ENCODE measurements at regions not wholly inside any gene's neighbourhood (a gene's known extent, or its start where the extent isn't known, plus 50 kb on each side); places are given as distances from the start of the nearest gene placed in this dataset.

DNA sequence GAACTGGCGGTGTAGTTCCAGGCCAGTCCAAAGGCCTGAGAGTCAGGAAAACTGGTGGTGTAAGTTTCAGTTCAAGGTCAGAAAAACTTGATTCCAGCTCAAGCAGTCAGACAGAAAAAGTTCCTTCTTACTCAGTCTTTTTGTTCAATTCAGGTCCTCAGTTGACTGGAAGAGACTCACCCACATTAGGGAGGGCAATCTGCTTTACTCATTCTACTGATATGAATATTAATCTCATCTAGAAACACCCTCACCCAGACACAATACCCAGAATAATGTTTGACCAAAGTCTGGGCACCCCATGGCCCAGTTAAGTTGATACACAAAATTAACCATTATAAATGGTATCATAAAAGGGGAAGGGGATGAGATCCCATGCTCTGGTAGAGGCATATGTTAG lies 50.1 kb upstream of the LTA4H start:
- ChIA-PET CTCF (no interaction called here), POLR2A (ENCODE audit: unreplicated experiment) (no interaction called here)
- Histone ChIP-seq H3K18ac (ENCODE audit: low read depth, low read length) (no peak overlapping the region), H2AFZ (replicated peaks; ENCODE audit: low read length, poor library complexity) (no peak overlapping the region), H3K4me1 (ENCODE audit: control insufficient read depth, insufficient read depth, low read length) (0 out of 2 replicates have a peak, but pooled peaks cover 2% of the 10 kb centered on the region), H3K9ac (ENCODE audit: low read depth, low read length) (no peak overlapping the region), H2BK20ac (ENCODE audit: low read depth, low read length) (no peak overlapping the region), H3K27me3 (ENCODE audit: control insufficient read depth, insufficient read depth, low read length) (no peaks in the 10 kb centered on the region; the same call in 1 of the 2 replicates), H2AK9ac (replicated peaks; ENCODE audit: low read depth, low read length, poor library complexity) (no peak overlapping the region), H4K8ac (ENCODE audit: low read depth in 2 of 2, low read length in 2 of 2) (no peak overlapping the region), H3K4me3 (ENCODE audit: insufficient read depth, low read depth, low read length) (no peak overlapping the region), H4K5ac (ENCODE audit: low read depth, low read length) (no peak overlapping the region), H3K56ac (ENCODE audit: extremely low read depth, insufficient read depth, low read length) (no peak overlapping the region), H3K36me3 (ENCODE audit: control insufficient read depth, insufficient read depth, low read length) (no peaks in the 10 kb centered on the region), H3K79me1 (ENCODE audit: low read depth in 1 of 2, low read length in 2 of 2) (no peaks in the 10 kb centered on the region), H3K23ac (ENCODE audit: low read depth, low read length) (no peak overlapping the region), H2BK5ac (ENCODE audit: low read depth, low read length, poor library complexity, severe bottlenecking) (no peak overlapping the region), H2BK15ac (ENCODE audit: low read depth, low read length) (no peak overlapping the region), H3K27ac (ENCODE audit: insufficient read depth, low read length) (no peak overlapping the region), H3K9me1 (ENCODE audit: insufficient read depth, low read length) (no peaks in the 10 kb centered on the region), H3K4ac (ENCODE audit: low read depth, low read length) (no peak overlapping the region), H3K14ac (replicated peaks; ENCODE audit: low read depth, low read length) (no peak overlapping the region), H3K4me2 (ENCODE audit: low read depth, low read length) (no peak overlapping the region), H2BK120ac (ENCODE audit: low read depth, low read length) (no peak overlapping the region), H3K9me3 (ENCODE audit: control insufficient read depth, insufficient read depth, low read length) (peaks cover 2% of the 10 kb centered on the region; the same call in 1 of the 2 replicates), H2AK5ac (ENCODE audit: low read depth, low read length) (no peak overlapping the region), H4K20me1 (ENCODE audit: insufficient read depth, low read length) (no peaks in the 10 kb centered on the region), H4K91ac (ENCODE audit: insufficient read depth, low read depth, low read length) (no peak overlapping the region)
- ATAC-seq (ENCODE audit: low read depth) (no peak), DNase-seq (no peak)
- TF ChIP-seq MAZ (IDR thresholded peaks at IDR 0.05; ENCODE audit: borderline replicate concordance, low read depth, low read length) (no peak), MXI1 (IDR thresholded peaks at IDR 0.05; ENCODE audit: borderline replicate concordance, low read depth, low read length) (no peak), BHLHE40 (IDR thresholded peaks at IDR 0.05; ENCODE audit: low read depth, low read length) (no peak), RCOR1 (IDR thresholded peaks at IDR 0.05; ENCODE audit: insufficient replicate concordance, low read length) (no peak), CEBPB (IDR thresholded peaks at IDR 0.05; ENCODE audit: low read depth, low read length) (no peak), MAFK (IDR thresholded peaks at IDR 0.05; ENCODE audit: low read depth, low read length) (no peak), RAD21 (IDR thresholded peaks at IDR 0.05; ENCODE audit: low read length) (no peak), NFE2L2 (IDR thresholded peaks at IDR 0.05; ENCODE audit: low read depth, low read length) (no peak), FOS (IDR thresholded peaks at IDR 0.05; ENCODE audit: low read depth, low read length) (no peak), CHD1 (IDR thresholded peaks at IDR 0.05; ENCODE audit: low read depth, low read length) (no peak), POLR2A (IDR thresholded peaks at IDR 0.05; ENCODE audit: low read depth, low read length) (no peak), RFX5 (IDR thresholded peaks at IDR 0.05; ENCODE audit: low read depth, low read length) (no peak), SMC3 (IDR thresholded peaks at IDR 0.05; ENCODE audit: low read depth, low read length) (no peak)
- TF ChIP-seq, protein P1, sequence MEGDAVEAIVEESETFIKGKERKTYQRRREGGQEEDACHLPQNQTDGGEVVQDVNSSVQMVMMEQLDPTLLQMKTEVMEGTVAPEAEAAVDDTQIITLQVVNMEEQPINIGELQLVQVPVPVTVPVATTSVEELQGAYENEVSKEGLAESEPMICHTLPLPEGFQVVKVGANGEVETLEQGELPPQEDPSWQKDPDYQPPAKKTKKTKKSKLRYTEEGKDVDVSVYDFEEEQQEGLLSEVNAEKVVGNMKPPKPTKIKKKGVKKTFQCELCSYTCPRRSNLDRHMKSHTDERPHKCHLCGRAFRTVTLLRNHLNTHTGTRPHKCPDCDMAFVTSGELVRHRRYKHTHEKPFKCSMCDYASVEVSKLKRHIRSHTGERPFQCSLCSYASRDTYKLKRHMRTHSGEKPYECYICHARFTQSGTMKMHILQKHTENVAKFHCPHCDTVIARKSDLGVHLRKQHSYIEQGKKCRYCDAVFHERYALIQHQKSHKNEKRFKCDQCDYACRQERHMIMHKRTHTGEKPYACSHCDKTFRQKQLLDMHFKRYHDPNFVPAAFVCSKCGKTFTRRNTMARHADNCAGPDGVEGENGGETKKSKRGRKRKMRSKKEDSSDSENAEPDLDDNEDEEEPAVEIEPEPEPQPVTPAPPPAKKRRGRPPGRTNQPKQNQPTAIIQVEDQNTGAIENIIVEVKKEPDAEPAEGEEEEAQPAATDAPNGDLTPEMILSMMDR (conservative IDR thresholded peaks at IDR 0.05; ENCODE audit: low read depth, low read length): no peak
- TF ChIP-seq, protein P2, sequence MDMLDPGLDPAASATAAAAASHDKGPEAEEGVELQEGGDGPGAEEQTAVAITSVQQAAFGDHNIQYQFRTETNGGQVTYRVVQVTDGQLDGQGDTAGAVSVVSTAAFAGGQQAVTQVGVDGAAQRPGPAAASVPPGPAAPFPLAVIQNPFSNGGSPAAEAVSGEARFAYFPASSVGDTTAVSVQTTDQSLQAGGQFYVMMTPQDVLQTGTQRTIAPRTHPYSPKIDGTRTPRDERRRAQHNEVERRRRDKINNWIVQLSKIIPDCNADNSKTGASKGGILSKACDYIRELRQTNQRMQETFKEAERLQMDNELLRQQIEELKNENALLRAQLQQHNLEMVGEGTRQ (IDR thresholded peaks at IDR 0.05; ENCODE audit: low read depth, low read length): no peak
- BruUV-seq (replicated peaks): no TSS peak
- intact Hi-C loops (cut with micrococcal nuclease): no loop called here
- WGBS, 2 experiments (ENCODE audit: extremely low coverage in 2 of 2, insufficient read length in 1 of 2): no CpG with 5 or more reads among the region's 1 CpG
- dilution Hi-C loops (cut with HindIII; ENCODE audit: low sequenced_read_pairs, unreplicated experiment): no loop called here
- in situ Hi-C loops (cut with MboI; ENCODE audit: low sequenced_read_pairs): no loop called here

Measured in IMR-90 (cell line).